OCI-LY1 (cell line): ENCODE measurements at regions not wholly inside any gene's neighbourhood (a gene's known extent, or its start where the extent isn't known, plus 50 kb on each side); places are given as distances from the start of the nearest gene placed in this dataset.
"Not testable (repeated sequence)": the region's sequence is repeated elsewhere in the genome, so short reads cannot be mapped to it uniquely, and the experiment has no call there.

ENCODE experiments used
- H2AFZ ChIP-seq: fragments of 200-600 bp; sonication (generic), shearing (Covaris generic); 2 replicates; pipeline ENCODE4 v1.6.0; 2014; ENCODE audit warnings: antibody characterized with exemption, mild to moderate bottlenecking, low read length
- H3F3A ChIP-seq: fragments of 200-600 bp; sonication (generic), shearing (Covaris generic); 2 replicates; pipeline ENCODE4 v1.6.0; 2014; ENCODE audit warnings: mild to moderate bottlenecking, antibody characterized with exemption, low read length, moderate library complexity; ENCODE audit not compliant: insufficient read depth
- H3K27ac ChIP-seq: fragments of 200-600 bp; sonication (generic); 2 replicates; pipeline ENCODE4 v1.5.1; 2014; ENCODE audit warnings: low read length, mixed run types, mild to moderate bottlenecking, low read depth; ENCODE audit not compliant: poor library complexity, severe bottlenecking
- H3K27me3 ChIP-seq: fragments of 200-600 bp; sonication (generic); 2 replicates; pipeline ENCODE4 v1.6.0; 2014; ENCODE audit warnings: antibody characterized with exemption, mild to moderate bottlenecking, low read length, moderate library complexity; ENCODE audit not compliant: insufficient read depth
- H3K36me3 ChIP-seq: fragments of 200-600 bp; sonication (generic); 2 replicates; pipeline ENCODE4 v1.6.1; 2014; ENCODE audit warnings: mild to moderate bottlenecking, antibody characterized with exemption, low read length, moderate library complexity, mixed read lengths; ENCODE audit not compliant: insufficient read depth
- H3K4me1 ChIP-seq: fragments of 200-600 bp; sonication (generic); 2 replicates; pipeline ENCODE4 v1.5.1; 2014; ENCODE audit warnings: mild to moderate bottlenecking, low read length, moderate library complexity; ENCODE audit not compliant: insufficient read depth, severe bottlenecking
- H3K4me2 ChIP-seq: fragments of 200-600 bp; sonication (generic), shearing (Covaris generic); 2 replicates; pipeline ENCODE4 v1.6.1; 2014; ENCODE audit warnings: low read length
- H3K4me3 ChIP-seq: fragments of 200-600 bp; sonication (generic); 2 replicates; pipeline ENCODE4 v1.5.1; 2014; ENCODE audit warnings: low read length, low read depth, mild to moderate bottlenecking, mixed read lengths; ENCODE audit not compliant: poor library complexity, severe bottlenecking
- H3K79me2 ChIP-seq: fragments of 200-600 bp; shearing (Covaris generic); 2 replicates; pipeline ENCODE4 v1.6.1; 2016; ENCODE audit warnings: mixed run types, low read length, mixed read lengths; ENCODE audit not compliant: insufficient read depth
- H3K9ac ChIP-seq: fragments of 200-600 bp; sonication (generic), shearing (Covaris generic); 2 replicates; pipeline ENCODE4 v1.6.1; 2014; ENCODE audit warnings: mild to moderate bottlenecking, low read length, mixed read lengths
- H3K9me2 ChIP-seq: fragments of 200-600 bp; sonication (generic), shearing (Covaris generic); 2 replicates; pipeline ENCODE4 v1.6.1; 2014; ENCODE audit warnings: low read depth, mild to moderate bottlenecking, low read length, mixed read lengths
- H3K9me3 ChIP-seq: fragments of 200-600 bp; shearing (Covaris generic); 2 replicates; pipeline ENCODE4 v1.6.1; 2014; ENCODE audit warnings: low read length, mixed read lengths
- H4K20me1 ChIP-seq: fragments of 200-600 bp; sonication (generic), shearing (Covaris generic); 2 replicates; pipeline ENCODE4 v1.6.0; 2016; ENCODE audit warnings: mild to moderate bottlenecking, low read length; ENCODE audit not compliant: insufficient read depth
- EZH2 ChIP-seq: fragments of 200-600 bp; sonication (generic), shearing (Covaris generic); IDR thresholded peaks from 2 replicates; pipeline ENCODE4 v1.8.0; 2017; ENCODE audit warnings: borderline replicate concordance, mixed run types, mild to moderate bottlenecking, antibody characterized with exemption, low read length, moderate library complexity, mixed read lengths
- TF ChIP-seq, protein P1 (sequence below): fragments of 200-600 bp; sonication (generic), shearing (Covaris generic); IDR thresholded peaks from 2 replicates; pipeline ENCODE4 v1.5.1; 2017; ENCODE audit warnings: mild to moderate bottlenecking, antibody characterized with exemption, low read length, moderate library complexity, mixed read lengths

DNA sequence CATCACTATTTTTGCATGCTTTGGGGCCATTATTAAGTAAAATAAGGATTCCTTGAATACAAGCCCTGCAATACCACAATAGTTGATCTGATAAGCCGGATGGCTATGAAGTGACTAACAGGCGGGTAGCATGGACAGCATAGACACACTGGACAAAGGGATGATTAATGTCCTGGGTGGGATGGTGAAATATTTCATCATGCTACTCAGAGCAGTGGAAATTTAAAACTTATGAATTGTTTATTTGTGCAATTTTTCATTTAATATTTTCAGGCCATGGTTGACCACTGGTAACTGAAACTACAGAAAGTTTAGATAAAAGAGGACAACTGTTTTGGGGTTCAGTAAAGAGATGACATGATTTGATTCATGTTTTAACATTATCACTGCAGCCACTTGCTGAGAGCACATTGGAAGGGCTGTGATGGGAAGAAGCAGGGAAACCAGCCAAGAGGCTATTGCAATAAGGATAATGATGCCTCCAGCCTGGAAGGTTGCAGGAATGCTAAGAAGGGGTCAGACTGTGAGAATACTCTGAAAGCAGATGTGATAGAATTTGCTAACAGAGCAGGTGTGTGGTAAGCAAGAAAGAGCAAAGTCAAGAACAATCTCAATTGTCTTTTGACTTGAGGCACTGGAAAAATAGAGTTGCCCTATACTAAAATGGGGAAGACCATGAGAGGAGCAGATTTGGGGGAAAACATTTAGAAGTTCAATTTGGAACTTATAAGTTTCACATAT, 62.5 kb upstream of the TNFSF4 start:
- no peaks in the 10 kb centered on the region for H3K9me2 ChIP-seq
- H4K20me1 ChIP-seq, result no peaks in the 10 kb centered on the region
- no peak overlapping the region for H3K4me2 ChIP-seq
- H3K79me2 ChIP-seq, result no peaks in the 10 kb centered on the region
- no peaks in the 10 kb centered on the region for H3K9me3 ChIP-seq
- H3K4me3 ChIP-seq, result no peak overlapping the region
- H3K27me3 ChIP-seq, result no peaks in the 10 kb centered on the region
- H2AFZ ChIP-seq, result no peak overlapping the region
- TF ChIP-seq EZH2, result no peak
- TF ChIP-seq, protein P1, sequence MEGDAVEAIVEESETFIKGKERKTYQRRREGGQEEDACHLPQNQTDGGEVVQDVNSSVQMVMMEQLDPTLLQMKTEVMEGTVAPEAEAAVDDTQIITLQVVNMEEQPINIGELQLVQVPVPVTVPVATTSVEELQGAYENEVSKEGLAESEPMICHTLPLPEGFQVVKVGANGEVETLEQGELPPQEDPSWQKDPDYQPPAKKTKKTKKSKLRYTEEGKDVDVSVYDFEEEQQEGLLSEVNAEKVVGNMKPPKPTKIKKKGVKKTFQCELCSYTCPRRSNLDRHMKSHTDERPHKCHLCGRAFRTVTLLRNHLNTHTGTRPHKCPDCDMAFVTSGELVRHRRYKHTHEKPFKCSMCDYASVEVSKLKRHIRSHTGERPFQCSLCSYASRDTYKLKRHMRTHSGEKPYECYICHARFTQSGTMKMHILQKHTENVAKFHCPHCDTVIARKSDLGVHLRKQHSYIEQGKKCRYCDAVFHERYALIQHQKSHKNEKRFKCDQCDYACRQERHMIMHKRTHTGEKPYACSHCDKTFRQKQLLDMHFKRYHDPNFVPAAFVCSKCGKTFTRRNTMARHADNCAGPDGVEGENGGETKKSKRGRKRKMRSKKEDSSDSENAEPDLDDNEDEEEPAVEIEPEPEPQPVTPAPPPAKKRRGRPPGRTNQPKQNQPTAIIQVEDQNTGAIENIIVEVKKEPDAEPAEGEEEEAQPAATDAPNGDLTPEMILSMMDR, result no peak
- no peaks in the 10 kb centered on the region for H3K36me3 ChIP-seq
- no peak overlapping the region for H3K9ac ChIP-seq
- no peaks in the 10 kb centered on the region for H3F3A ChIP-seq
- no peak overlapping the region for H3K27ac ChIP-seq
- H3K4me1 ChIP-seq, result no peaks in the 10 kb centered on the region

DNA sequence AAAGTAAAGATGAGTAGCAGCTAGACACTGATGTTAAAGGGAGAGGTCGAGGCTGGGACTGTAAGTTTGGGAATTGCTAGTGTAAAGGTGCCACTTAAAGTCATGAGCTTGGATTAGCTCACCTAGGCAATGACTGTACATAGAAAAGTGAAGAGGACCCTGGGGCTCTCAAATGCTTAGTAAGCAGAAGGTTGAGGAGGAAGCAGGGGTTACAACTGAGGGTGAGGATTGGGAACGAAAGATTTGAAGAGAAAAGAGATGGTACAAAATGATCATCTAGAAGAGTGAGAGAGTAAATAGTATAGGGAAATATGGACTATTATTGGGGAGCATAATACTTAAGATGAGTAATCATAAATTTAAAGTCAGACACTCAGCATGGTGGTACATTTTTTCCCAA, 63.1 kb upstream of the TNFSF4 start:
- H3K27ac ChIP-seq, result no peak overlapping the region
- no peaks in the 10 kb centered on the region for H3K36me3 ChIP-seq
- H3K9me3 ChIP-seq, result no peaks in the 10 kb centered on the region
- no peak overlapping the region for H3K4me3 ChIP-seq
- H3K79me2 ChIP-seq, result no peaks in the 10 kb centered on the region
- no peak overlapping the region for H3K9ac ChIP-seq
- H3F3A ChIP-seq, result no peaks in the 10 kb centered on the region
- no peaks in the 10 kb centered on the region for H3K4me1 ChIP-seq
- H3K27me3 ChIP-seq, result no peaks in the 10 kb centered on the region
- H4K20me1 ChIP-seq, result no peaks in the 10 kb centered on the region
- no peak for TF ChIP-seq EZH2
- TF ChIP-seq, protein P1, result no peak
- no peak overlapping the region for H3K4me2 ChIP-seq
- no peaks in the 10 kb centered on the region for H3K9me2 ChIP-seq
- no peak overlapping the region for H2AFZ ChIP-seq

DNA sequence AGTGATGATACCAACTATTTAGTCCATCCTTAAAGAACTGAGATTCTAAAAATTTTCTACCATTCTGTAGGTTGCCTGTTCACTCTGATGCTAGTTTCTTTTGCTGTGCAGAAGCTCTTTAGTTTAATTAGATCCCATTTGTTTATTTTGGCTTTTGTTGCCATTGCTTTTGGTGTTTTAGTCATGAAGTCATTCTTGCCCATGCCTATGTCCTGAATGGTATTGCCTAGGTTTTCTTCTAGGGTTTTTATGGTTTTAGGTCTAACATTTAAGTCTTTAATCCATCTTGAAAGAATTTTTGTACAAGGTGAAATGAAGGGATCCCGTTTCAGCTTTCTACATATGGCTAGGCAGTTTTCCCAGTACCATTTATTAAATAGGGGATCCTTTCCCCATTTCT, 63.9 kb upstream of the TNFSF4 start:
- H3K9me3 ChIP-seq, H3F3A ChIP-seq, H3K4me1 ChIP-seq, H3K4me2 ChIP-seq, H3K4me3 ChIP-seq, H3K9me2 ChIP-seq, H3K27ac ChIP-seq, H3K9ac ChIP-seq, H4K20me1 ChIP-seq, H3K27me3 ChIP-seq, H2AFZ ChIP-seq, H3K79me2 ChIP-seq, H3K36me3 ChIP-seq: not testable (repeated sequence)

DNA sequence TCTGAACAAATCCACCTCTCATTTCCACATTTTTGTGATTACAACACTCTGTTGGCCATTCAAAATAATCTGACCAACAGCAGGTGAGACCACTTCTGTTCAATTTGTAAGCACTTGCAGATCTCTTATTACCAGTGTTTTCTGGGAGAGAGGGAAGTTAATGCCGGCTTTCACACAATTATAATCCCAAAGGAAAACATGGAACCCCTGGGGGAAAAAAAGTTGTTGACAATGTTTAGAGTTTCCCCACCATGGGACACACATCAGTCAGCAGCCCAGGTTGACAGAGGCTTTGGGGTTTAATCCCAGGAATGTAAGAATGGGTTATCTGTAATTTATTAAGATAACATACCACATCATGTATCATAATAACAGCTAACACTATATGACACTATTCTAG, 68.4 kb upstream of the TNFSF4 start:
- no peak overlapping the region for H3K27ac ChIP-seq

More for the DNA sequence above, 68.4 kb upstream of the TNFSF4 start:
- H3K9me3 ChIP-seq, result no peaks in the 10 kb centered on the region
- H3K4me1 ChIP-seq, result no peaks in the 10 kb centered on the region
- H3K4me2 ChIP-seq, result no peak overlapping the region
- no peak overlapping the region for H3K9ac ChIP-seq
- H3K4me3 ChIP-seq, result no peak overlapping the region
- no peaks in the 10 kb centered on the region for H4K20me1 ChIP-seq
- no peaks in the 10 kb centered on the region for H3K36me3 ChIP-seq
- H2AFZ ChIP-seq, result no peak overlapping the region
- H3K9me2 ChIP-seq, result no peaks in the 10 kb centered on the region
- H3K79me2 ChIP-seq, result no peaks in the 10 kb centered on the region
- H3F3A ChIP-seq, result no peaks in the 10 kb centered on the region
- TF ChIP-seq, protein P1, result no peak
- TF ChIP-seq EZH2, result no peak
- H3K27me3 ChIP-seq, result no peaks in the 10 kb centered on the region
